CMK (cell line): ENCODE measurements at regions not wholly inside any gene's neighbourhood (a gene's known extent, or its start where the extent isn't known, plus 50 kb on each side); places are given as distances from the start of the nearest gene placed in this dataset.
"Not testable (repeated sequence)": the region's sequence is repeated elsewhere in the genome, so short reads cannot be mapped to it uniquely, and the experiment has no call there.

Experiments
- DNase-seq: peaks from one replicate; pipeline ENCODE4 v3.0.0-alpha.2; 2010; ENCODE audit warnings: low read depth

DNA sequence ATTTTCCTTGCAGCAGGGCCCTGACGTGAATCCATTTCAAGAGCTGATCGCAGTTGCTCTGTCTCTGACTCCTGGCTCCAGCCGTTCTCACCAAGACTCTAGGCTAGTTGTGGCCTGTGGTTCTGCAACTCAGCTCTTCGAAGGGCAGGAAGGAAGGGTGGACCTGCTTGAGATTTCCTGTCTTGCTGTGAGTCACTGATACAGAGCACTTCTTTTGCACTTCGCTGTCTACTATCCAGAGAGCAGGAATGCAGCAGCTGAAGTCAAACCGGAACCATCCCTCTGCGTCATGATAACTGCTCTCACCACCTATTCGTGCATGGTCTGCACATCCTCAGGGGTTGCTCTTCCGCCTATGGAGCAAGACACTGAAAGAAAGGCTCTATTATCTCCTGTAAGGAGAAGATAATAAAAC lies 59.7 kb downstream of the RAP2B start:
- peak; percentile 90 for DNase-seq

- not testable (repeated sequence) for DNase-seq
Observed at GRCh38 chr3:153226877-153227276, 64.9 kb downstream of the RAP2B start.

DNA sequence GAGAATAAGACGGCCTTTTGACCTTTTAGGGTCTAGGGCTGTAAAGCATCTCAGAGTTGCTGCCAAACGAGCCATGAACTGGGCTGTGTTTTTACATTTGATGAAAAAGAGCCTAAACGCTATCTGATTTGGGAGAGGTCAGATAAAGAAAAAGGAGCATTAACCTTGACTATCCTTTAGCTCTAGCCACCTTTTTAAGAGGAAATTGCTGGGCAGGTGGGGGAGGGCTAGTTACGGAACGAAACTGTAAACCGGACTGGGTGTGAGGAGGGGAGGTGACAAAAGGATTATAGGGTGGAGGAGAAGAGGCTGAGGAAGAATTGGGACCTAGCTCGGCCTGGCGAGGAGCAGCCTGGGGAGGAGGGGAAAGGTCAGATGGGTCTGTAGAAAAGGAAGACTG lies 68.4 kb downstream of the RAP2B start:
- DNase-seq = not testable (repeated sequence)

DNA sequence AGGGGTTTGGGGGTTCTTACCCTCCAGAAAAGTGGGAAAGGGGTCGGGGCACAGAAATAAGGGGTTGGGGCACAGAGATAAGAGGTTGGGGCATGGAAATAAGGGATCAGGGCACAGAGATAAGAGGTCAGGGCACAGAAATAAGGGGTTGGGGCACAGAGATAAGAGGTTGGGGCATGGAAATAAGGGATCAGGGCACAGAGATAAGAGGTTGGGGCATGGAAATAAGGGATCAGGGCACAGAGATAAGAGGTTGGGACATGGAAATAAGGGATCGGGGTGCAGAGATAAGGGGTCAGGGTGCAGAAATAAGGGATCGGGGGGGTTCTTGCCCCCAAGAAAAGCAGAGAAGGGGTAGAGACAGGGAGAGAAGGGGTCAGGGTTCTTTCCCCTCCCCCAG lies 69.2 kb downstream of the RAP2B start:
- DNase-seq = not testable (repeated sequence)

- DNase-seq = not testable (repeated sequence)
Observed at GRCh38 chr3:153232050-153232752, 70.2 kb downstream of the RAP2B start.

- no peak for DNase-seq
Observed at GRCh38 chr3:153232851-153233271, 70.8 kb downstream of the RAP2B start.

DNA sequence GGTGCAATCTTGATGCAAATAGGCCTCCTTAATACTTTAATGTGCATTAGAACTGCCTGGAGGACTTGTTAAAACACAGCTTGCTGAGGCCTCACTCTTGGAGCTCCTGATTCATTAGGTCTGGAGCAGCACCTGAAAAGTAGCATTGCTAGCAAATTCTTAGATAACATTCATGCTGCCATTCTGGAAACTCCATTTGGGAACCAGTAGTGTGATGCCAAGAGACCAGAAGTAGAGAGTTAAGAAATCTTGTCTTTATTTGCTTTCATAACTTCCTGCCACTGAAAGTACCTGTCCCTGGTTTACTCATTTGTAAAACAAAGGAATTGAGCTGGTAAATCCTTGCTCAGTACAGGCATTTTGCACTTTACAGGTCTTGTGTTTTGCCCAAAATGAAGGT lies 72.0 kb downstream of the RAP2B start:
- DNase-seq = no peak

GRCh38 chr3:153242896-153243295 lies 80.9 kb downstream of the RAP2B start:
- DNase-seq = no peak

DNA sequence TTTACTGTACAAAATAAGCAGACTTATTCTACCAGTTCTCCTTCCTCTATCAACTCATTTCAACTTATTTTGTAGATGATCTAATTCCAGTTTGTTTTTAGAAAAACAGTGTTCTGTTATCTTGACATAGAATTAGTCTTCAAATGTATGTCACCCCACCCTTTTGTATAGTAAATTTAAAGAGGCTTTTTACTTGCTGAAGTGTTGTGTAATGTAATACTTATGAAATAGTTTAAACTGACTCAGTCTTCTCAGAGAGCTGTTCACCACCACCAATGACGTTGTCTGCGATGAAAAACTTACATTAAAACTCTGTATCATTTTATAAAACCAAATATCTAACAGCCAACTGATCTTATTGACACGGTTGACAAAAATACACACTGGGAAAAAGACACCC lies 82.9 kb downstream of the RAP2B start:
- DNase-seq = no peak

DNA sequence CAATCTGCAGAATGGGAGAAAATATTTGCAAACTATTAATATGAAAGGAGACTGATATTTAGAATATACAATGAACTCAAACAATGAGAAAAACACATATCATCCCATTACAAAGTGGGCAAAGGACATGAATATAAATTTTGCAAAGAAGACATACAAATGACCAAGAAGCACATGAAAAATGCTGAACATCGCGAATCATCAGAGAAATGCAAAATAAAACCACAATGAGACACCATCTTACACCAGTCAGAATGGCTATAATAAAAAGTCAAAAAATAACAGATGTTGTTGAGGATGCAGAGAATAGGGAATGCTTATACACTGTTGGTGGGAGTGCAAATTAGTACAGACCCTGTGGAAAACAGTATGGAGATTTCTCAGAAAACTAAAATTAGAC lies 83.6 kb downstream of the RAP2B start:
- no peak for DNase-seq

- no peak for DNase-seq
Observed at GRCh38 chr3:153246331-153246730, 84.3 kb downstream of the RAP2B start.

- no peak for DNase-seq
Observed at GRCh38 chr3:153246806-153247205, 84.8 kb downstream of the RAP2B start.

GRCh38 chr3:153247331-153248330 lies 85.6 kb downstream of the RAP2B start:
- no peak for DNase-seq

DNA sequence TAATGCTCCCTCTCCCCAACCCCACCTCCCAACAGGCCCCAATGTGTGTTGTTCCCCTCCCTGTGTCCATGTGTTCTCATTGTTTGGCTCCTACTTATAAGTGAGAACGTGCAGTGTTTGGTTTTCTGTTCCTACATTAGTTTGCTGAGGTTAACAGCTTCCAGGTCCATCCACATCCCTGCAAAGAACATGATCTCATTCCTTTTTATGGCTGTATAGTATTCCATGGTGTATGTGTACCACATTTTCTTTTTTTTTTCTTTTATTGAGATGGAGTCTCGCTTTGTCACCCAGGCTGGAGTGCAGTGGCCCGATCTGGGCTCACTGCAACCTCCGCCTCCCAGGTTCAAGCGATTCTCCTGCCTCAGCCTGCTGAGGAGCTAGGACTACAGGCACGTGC lies 86.8 kb downstream of the RAP2B start:
- not testable (repeated sequence) for DNase-seq

DNA sequence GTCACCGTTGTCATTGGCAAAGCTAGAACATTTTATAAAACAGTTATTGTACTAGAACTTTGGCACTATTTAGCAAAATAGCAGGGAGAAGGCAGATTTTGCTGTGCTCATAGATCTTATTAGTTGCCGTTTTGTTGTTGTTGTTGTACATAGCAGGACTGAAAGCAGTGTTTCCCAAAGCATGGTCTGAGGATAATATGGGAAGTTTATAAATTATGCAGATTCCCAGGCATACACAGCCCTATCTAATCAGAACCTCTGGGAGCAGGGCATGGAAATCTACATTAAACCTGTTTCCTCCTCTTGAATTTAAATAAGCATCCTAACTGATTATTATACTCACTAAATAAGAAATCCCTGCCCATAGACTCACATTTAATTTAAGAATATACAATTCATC lies 87.9 kb downstream of the RAP2B start:
- no peak for DNase-seq

DNA sequence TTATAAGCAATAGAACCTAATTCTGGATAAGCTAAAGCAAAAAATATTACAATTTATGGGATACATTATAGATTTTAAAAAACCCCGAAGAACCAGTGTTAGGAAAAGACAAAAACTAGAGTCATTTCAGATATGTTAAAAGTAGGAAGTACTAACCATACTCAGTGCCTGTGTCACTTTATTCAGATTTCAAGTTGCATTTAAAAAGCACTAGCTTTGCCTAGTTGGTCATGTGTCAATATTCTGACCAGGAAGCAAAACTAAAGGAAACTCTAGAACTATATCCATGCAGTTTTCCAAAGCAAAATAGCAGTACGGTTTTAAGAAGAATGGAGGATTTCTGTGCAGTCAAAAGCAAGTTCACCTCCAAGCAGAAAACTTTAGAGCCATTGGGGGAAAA lies 88.4 kb downstream of the RAP2B start:
- DNase-seq = no peak

DNA sequence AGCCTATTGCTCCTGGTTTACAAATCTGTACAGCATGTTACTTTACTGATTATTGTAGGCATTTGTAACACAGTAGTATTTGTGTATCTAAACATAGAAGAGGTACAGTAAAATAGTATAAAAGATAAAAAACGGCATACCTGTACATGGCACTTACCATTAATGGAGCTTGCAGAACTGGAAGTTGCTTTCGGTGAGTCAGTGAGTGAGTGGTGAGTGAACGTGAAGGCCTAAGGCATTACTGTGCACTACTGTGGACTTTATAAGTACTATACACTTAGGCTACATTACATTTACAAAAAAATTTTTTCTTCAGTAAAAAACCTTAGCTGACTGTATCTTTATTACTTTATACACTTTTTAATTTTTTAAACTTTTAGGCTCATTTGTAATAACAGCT lies 90.9 kb downstream of the RAP2B start:
- no peak for DNase-seq

GRCh38 chr3:153254361-153254760 lies 92.3 kb downstream of the RAP2B start:
- DNase-seq = no peak

GRCh38 chr3:153257673-153258351 lies 95.8 kb downstream of the RAP2B start:
- DNase-seq = no peak

GRCh38 chr3:153259956-153260355 lies 97.9 kb downstream of the RAP2B start:
- DNase-seq = no peak

DNA sequence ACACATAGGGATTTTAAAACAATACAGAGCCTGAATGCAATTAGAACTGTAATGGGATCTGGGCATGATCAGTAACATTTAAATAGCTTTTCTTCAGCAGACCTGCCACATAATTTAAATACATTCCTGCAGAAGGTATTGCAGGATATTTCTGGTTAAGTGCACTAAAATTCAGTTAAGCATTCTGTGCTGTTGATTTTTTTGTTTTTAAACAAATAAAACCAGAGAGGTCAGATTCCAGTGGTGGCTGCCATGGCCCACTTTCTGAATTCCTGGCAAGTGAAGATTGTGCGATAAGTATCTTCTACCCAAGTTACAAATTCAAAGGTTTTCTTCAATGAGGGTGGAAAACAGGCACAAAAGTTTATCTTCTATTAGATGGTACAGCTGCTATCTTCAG lies 98.7 kb downstream of the RAP2B start:
- no peak for DNase-seq

DNA sequence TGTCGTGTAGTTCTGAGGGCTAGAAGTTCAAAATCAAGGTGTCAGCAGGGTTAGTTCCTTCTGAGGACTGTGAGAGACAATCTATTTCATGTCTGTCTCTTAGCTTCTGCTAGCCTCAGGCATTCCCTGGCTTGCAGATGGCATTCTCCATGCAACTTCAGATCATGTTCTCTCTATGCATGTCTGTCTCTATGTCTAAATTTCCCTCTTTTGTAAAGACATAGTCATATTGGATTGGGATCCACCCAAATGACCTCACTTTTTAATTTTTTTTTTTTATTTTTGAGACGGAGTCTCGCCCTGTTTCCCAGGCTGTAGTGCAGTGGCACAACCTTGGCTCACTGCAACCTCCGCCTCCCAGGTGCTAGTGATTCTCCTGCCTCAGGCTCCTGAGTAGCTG lies 104.6 kb downstream of the RAP2B start:
- DNase-seq = no peak
